ENCODE measurements at regions not wholly inside any gene's neighbourhood (a gene's known extent, or its start where the extent isn't known, plus 50 kb on each side); places are given as distances from the start of the nearest gene placed in this dataset.

DNA sequence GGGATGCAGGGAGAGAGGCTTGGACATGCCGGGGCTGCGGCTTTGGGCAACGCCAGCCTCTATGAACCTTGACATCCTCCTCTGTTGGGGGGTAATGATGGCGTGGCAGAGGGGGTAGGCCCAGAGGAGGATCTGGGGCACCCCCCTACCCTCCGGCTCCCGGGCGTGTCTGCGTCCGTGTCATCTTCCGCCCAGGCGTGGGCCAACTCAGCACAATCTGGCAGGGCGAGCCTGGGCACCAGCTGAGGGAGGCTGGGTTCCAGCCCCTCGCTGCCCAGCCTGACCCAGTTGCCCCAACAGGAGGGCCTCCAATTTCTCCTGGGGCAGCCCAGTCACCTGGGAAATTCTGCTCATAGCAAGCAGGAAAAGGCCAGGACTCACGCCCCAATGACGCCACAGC lies 62.9 kb upstream of the IL17B start:
- in situ Hi-C loops (cut with HindIII; ENCODE audit: low sequenced_read_pairs) = loop anchor here (5.0 kb wide), 2 partner anchors 70 to 75 kb away; no protein-coding TSS in a partner anchor

DNA sequence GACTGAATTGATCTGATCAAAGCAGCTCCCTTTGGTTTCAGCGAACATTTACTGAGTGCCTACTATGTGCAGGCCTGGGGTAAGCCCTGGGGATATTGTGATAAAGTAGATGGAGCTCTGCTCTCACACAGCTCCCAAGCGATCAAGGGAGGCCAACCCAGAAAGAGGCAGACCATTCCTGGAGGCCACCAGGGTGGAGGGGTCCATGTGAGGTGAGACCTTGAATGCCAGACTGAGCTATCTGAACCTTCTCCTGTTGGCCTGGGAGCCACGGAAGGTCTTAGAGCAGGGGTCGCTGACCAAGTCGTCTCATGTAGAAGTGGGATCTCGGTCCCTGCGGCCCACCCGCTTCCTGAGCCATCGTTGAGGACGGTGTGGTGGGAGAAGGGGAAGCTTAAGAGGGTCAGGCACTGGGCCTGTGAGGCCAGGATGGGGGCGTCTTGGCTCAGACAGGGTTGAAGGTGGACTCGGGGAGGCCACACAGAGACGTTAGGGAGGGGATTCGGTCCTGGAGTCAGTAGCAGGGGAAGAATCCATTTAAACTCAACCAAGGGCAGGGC lies 62.2 kb upstream of the IL17B start:
- in situ Hi-C loops (cut with HindIII; ENCODE audit: low sequenced_read_pairs) = loop anchor here (5.0 kb wide), 2 partner anchors 71 to 74 kb away; no protein-coding TSS in a partner anchor

- in situ Hi-C loops (cut with HindIII; ENCODE audit: low sequenced_read_pairs) = loop anchor here (5.0 kb wide), 2 partner anchors 72 to 73 kb away; no protein-coding TSS in a partner anchor
These were observed 60.9 kb upstream of the IL17B start for GRCh38 chr5:149439899-149440542.

GRCh38 chr5:149438711-149439132 lies 59.6 kb upstream of the IL17B start:
- in situ Hi-C loops (cut with HindIII; ENCODE audit: low sequenced_read_pairs) = no loop called here

GRCh38 chr5:149438281-149438680 lies 59.2 kb upstream of the IL17B start:
- in situ Hi-C loops (cut with HindIII; ENCODE audit: low sequenced_read_pairs) = no loop called here

- in situ Hi-C loops (cut with HindIII; ENCODE audit: low sequenced_read_pairs) = no loop called here
These were observed 58.4 kb upstream of the IL17B start for GRCh38 chr5:149437391-149438040.

DNA sequence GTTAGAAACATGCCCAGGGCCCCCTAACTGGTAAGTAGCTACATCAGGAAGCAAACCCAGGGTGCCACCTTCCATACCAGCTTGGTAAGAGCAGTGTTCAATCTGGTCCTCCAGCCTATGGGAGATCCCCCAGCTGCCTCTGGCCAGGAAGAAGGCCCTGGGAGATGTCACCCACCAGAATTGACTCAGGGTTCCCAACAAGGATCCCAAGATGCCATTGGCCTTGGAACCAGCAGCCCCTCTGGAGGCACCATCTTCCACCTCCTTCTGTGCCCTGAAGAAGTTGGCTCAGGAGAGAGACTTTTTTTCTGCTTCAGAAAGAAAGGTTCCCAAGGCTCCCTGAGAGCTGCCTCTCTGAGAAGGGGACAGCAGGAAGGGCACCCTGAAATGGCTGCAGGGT lies 56.6 kb upstream of the IL17B start:
- in situ Hi-C loops (cut with HindIII; ENCODE audit: low sequenced_read_pairs) = no loop called here

DNA sequence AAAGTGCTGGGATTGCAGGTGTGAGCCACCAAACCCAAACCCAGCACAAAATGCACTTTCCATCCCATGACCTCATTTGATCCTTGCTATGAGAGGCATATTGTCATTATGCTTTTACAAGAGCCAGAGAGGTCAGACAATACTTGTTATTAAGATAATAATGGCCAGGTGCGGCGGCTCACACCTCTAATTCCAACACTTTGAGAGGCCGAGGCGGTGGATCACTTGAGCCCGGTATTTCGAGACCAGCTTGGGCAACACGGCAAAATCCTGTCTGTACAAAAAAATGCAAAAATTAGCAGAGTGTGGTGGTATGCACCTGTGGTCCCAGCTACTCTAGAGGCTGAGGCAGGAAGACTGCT lies 55.9 kb upstream of the IL17B start:
- in situ Hi-C loops (cut with HindIII; ENCODE audit: low sequenced_read_pairs) = no loop called here

- in situ Hi-C loops (cut with HindIII; ENCODE audit: low sequenced_read_pairs) = no loop called here
These were observed 55.3 kb upstream of the IL17B start for GRCh38 chr5:149434162-149435014.

DNA sequence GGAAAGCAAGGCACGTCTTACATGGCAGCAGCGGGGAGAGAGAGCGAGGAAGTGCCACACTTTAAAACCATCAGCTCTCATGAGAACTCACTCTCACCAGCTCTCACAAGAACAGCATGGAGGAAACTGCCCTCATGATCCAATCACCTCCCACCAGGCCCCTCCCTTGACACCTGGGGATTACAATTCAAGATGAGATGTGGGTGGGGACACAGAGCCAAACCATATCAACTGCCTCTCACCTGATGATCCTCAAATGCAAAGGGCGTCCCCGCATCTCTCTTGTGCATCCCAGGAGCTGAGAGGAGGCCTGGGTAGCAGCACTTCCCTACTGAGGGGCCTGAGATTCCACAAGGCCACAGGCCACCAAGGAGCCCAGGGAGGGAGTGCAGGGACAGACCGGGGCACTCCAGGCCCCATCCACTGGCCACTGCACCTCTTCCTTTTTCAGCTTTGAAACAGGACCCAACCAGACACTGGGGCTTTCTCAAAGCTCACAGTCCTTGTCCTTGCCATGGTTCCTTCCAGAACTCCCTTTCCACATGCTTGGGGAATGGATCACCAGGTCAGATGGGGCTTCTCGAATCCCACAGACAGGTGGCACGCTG lies 54.5 kb upstream of the IL17B start:
- in situ Hi-C loops (cut with HindIII; ENCODE audit: low sequenced_read_pairs) = no loop called here

DNA sequence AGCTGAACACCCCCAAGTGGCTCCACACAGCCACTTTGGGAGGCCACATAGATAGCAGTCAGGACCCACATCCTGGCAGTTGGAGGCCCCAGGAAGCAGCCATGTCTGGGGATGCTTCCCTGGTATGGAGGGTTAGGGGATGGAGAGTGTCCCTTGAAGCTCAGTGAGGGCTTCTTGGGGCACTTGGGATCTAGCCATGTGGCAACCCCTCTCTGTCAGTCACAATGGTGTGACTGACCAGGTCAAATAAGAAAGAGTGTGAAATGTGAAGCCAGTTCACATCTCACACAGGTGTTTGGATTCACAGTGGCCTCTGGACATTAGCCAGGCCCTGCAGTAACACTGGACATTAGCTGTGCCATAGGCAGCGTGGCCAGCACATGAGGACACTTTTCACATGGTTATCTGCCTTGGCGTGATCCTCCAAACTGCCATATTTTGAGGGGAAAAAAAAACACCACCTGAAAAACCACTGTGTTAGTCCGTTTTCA lies 53.9 kb upstream of the IL17B start:
- in situ Hi-C loops (cut with HindIII; ENCODE audit: low sequenced_read_pairs) = no loop called here

- in situ Hi-C loops (cut with HindIII; ENCODE audit: low sequenced_read_pairs) = no loop called here
These were observed 53.3 kb upstream of the IL17B start for GRCh38 chr5:149432376-149432775.

DNA sequence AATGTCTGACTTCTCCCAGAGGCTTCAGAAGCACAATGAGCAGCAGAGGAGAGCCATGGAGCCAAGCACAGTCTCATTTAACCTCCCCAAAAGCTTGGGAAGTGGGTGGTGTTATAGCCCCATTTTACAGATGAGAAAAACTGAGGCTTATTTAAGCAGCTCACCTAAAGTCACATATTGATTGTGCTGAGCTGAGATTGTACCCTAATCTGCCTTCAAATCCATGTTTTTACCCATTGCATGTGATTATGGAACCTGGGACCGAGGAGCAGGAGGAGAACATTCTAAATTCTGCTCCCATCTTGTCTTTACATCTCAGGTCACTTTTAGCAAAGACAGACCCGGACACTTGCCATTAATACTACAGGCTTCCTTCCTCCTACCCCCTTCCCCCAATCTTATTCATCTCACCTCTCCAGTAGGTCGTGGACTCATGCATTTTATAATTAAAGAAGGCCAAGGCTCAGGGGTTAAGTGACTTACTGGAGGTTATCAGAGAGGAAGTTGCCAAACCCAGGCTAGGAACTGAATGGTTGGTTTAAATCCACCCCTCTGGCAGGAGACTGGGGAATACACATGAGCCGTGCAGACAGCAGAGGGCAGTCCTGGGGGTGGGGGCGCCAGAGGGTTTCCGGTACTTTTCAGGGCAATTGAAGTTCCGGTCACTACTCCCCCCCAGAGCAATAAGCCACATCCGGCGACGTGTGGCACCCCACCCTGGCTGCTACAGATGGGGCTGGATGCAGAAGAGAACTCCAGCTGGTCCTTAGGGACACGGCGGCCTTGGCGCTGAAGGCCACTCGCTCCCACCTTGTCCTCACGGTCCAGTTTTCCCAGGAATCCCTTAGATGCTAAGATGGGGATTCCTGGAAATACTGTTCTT lies 51.0 kb upstream of the IL17B start:
- in situ Hi-C loops (cut with HindIII; ENCODE audit: low sequenced_read_pairs) = no loop called here

Measured in endothelial cell of hepatic sinusoid (primary cell).